ENCODE measurements at regions not wholly inside any gene's neighbourhood (a gene's known extent, or its start where the extent isn't known, plus 50 kb on each side); places are given as distances from the start of the nearest gene placed in this dataset.
"Not testable (repeated sequence)": the region's sequence is repeated elsewhere in the genome, so short reads cannot be mapped to it uniquely, and the experiment has no call there.

DNA sequence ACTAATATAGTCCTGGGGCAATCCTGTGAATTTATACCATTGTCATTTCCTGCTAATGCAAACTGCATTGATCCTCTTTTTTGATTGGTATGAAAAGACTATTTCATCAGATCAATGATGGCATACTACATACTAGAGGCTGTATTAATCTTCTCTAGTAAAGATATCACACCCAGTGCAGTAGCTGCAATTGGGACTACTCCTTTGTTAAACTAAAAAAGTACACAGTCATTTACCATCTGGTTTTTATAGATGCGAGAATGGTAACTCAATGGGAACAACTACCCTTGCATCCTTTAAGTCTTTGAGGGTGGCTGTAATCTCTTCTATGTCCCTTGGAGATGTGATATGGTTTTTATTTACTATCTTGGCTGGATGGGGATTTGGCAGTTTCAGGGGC, 80.2 kb upstream of the STK38L start:
- H3K27ac ChIP-seq (replicated peaks), result no peak overlapping the region
- no peak for DNase-seq (ENCODE audit: low read depth in 1 of 2, low spot score in 1 of 2)
- no peak overlapping the region for H3K4me3 ChIP-seq (replicated peaks; ENCODE audit: insufficient read depth, low read length)
- no peaks in the 10 kb centered on the region for H3K27me3 ChIP-seq (ENCODE audit: insufficient read depth, poor library complexity, severe bottlenecking)
- TF ChIP-seq POLR2AphosphoS5 (IDR thresholded peaks at IDR 0.05; ENCODE audit: low read depth) (no peak), GABPA (IDR thresholded peaks at IDR 0.05; ENCODE audit: low read depth) (no peak), SPI1 (IDR thresholded peaks at IDR 0.05; ENCODE audit: borderline replicate concordance, low read depth) (no peak)
- TF ChIP-seq, protein P1, sequence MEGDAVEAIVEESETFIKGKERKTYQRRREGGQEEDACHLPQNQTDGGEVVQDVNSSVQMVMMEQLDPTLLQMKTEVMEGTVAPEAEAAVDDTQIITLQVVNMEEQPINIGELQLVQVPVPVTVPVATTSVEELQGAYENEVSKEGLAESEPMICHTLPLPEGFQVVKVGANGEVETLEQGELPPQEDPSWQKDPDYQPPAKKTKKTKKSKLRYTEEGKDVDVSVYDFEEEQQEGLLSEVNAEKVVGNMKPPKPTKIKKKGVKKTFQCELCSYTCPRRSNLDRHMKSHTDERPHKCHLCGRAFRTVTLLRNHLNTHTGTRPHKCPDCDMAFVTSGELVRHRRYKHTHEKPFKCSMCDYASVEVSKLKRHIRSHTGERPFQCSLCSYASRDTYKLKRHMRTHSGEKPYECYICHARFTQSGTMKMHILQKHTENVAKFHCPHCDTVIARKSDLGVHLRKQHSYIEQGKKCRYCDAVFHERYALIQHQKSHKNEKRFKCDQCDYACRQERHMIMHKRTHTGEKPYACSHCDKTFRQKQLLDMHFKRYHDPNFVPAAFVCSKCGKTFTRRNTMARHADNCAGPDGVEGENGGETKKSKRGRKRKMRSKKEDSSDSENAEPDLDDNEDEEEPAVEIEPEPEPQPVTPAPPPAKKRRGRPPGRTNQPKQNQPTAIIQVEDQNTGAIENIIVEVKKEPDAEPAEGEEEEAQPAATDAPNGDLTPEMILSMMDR (IDR thresholded peaks at IDR 0.05; ENCODE audit: insufficient read depth, low read length), result no peak
- TF ChIP-seq, protein P2, sequence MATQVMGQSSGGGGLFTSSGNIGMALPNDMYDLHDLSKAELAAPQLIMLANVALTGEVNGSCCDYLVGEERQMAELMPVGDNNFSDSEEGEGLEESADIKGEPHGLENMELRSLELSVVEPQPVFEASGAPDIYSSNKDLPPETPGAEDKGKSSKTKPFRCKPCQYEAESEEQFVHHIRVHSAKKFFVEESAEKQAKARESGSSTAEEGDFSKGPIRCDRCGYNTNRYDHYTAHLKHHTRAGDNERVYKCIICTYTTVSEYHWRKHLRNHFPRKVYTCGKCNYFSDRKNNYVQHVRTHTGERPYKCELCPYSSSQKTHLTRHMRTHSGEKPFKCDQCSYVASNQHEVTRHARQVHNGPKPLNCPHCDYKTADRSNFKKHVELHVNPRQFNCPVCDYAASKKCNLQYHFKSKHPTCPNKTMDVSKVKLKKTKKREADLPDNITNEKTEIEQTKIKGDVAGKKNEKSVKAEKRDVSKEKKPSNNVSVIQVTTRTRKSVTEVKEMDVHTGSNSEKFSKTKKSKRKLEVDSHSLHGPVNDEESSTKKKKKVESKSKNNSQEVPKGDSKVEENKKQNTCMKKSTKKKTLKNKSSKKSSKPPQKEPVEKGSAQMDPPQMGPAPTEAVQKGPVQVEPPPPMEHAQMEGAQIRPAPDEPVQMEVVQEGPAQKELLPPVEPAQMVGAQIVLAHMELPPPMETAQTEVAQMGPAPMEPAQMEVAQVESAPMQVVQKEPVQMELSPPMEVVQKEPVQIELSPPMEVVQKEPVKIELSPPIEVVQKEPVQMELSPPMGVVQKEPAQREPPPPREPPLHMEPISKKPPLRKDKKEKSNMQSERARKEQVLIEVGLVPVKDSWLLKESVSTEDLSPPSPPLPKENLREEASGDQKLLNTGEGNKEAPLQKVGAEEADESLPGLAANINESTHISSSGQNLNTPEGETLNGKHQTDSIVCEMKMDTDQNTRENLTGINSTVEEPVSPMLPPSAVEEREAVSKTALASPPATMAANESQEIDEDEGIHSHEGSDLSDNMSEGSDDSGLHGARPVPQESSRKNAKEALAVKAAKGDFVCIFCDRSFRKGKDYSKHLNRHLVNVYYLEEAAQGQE (IDR thresholded peaks at IDR 0.05; ENCODE audit: insufficient replicate concordance, low read depth), result no peak

DNA sequence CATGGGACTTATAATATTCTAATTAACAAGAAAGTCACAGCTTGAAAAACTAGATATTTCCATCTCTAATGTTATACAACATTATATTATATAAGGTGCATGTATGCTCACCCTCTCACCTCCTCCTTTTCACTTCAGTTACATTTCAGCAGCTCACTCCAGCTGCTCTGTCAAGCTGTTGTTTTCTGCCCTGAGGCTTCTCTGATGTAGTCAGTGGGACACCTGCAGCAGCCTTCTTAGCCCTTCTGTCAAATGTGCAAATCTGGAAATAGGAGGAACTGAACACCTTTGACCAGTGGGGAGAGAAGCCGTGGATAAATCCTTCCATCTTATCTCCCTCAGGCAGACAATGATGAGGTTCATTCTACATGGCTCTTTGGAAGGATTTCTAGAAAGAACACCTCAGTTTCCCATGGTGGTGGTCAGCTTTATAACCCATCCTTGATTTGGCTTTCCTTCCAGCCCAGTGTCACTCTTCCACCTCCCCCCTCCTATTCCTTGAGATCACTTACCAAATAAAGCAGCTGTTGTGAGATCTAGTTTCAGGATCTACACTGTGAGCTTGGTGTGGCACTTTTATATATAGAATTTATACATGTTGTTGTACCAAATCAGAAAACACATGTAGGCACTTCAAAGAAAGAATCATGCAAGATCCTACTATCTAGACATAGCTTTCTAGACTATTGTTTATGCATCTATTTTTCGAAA, 79.6 kb upstream of the STK38L start:
- Histone ChIP-seq H3K4me3 (replicated peaks; ENCODE audit: insufficient read depth, low read length) (no peak overlapping the region), H3K27me3 (ENCODE audit: insufficient read depth, poor library complexity, severe bottlenecking) (no peaks in the 10 kb centered on the region), H3K27ac (replicated peaks) (no peak overlapping the region)
- TF ChIP-seq, protein P1 (IDR thresholded peaks at IDR 0.05; ENCODE audit: insufficient read depth, low read length), result no peak
- TF ChIP-seq POLR2AphosphoS5 (IDR thresholded peaks at IDR 0.05; ENCODE audit: low read depth) (no peak), SPI1 (IDR thresholded peaks at IDR 0.05; ENCODE audit: borderline replicate concordance, low read depth) (no peak), GABPA (IDR thresholded peaks at IDR 0.05; ENCODE audit: low read depth) (no peak)
- TF ChIP-seq, protein P2 (IDR thresholded peaks at IDR 0.05; ENCODE audit: insufficient replicate concordance, low read depth), result no peak
- DNase-seq (ENCODE audit: low read depth in 1 of 2, low spot score in 1 of 2), result no peak

DNA sequence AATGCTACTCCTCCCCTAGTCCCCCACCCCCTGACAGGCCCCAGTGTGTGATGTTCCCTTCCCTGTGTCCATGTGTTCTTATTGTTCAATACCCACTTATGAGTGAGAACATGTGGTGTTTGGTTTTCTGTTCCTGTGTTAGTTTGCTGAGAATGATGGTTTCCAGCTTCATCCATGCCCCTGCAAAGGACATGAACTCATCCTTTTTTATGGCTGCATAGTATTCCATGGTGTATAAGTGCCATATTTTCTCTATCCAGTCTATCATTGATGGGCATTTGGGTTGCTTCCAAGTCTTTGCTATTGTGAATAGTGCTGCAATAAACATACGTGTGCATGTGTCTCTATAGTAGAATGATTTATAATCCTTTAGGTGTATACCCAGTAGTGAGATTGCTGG, 78.1 kb upstream of the STK38L start:
- H3K27ac ChIP-seq (replicated peaks); DNase-seq (ENCODE audit: low read depth in 1 of 2, low spot score in 1 of 2); H3K27me3 ChIP-seq (ENCODE audit: insufficient read depth, poor library complexity, severe bottlenecking); H3K4me3 ChIP-seq (replicated peaks; ENCODE audit: insufficient read depth, low read length): not testable (repeated sequence)

DNA sequence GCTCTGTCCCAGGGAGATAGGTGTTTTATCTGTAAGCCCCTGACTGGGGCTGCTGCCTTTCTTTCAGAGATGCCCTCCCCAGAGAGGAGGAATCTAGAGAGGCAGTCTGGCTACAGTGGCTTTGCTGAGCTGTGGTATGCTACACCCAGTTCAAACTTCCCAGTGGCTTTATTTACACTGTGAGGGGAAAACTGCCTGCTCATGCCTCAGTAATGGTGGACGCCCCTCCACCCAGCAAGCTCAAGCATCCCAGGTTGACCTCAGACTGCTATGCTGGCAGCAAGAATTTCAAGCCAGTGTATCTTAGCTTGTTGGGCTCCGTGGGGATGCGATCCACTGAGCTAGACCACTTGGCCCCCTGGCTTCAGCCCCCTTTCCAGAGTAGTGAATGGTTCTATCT, 72.6 kb upstream of the STK38L start:
- DNase-seq (ENCODE audit: low read depth in 1 of 2, low spot score in 1 of 2); H3K27me3 ChIP-seq (ENCODE audit: insufficient read depth, poor library complexity, severe bottlenecking); H3K4me3 ChIP-seq (replicated peaks; ENCODE audit: insufficient read depth, low read length); H3K27ac ChIP-seq (replicated peaks): not testable (repeated sequence)

DNA sequence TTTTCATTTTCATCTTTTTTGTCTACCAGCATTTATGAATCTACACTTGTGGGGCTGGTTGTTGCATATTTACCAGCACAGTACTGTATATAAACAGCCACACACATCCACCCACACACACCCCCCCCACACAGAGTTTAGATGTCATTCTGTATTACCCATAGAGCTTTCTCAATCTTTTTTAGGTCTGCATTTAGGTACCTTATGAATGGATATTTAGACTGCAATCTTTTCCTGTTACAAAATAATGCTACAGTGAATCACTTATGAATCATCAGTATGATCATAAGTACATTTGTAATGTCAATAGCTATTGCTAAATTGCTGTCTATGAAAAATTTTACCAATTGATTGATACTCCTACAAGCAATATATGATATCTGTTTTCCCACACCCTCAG, 67.3 kb upstream of the STK38L start:
- TF ChIP-seq, protein P1 (IDR thresholded peaks at IDR 0.05; ENCODE audit: insufficient read depth, low read length), result no peak
- TF ChIP-seq, protein P2 (IDR thresholded peaks at IDR 0.05; ENCODE audit: insufficient replicate concordance, low read depth), result no peak
- TF ChIP-seq SPI1 (IDR thresholded peaks at IDR 0.05; ENCODE audit: borderline replicate concordance, low read depth) (no peak), POLR2AphosphoS5 (IDR thresholded peaks at IDR 0.05; ENCODE audit: low read depth) (no peak), GABPA (IDR thresholded peaks at IDR 0.05; ENCODE audit: low read depth) (no peak)
- no peak overlapping the region for H3K4me3 ChIP-seq (replicated peaks; ENCODE audit: insufficient read depth, low read length)
- H3K27me3 ChIP-seq (ENCODE audit: insufficient read depth, poor library complexity, severe bottlenecking), result no peaks in the 10 kb centered on the region
- peak; percentile 8 to 47 for DNase-seq (ENCODE audit: low read depth in 1 of 2, low spot score in 1 of 2)
- H3K27ac ChIP-seq (replicated peaks), result no peak overlapping the region
